SK-N-SH (cell line): ENCODE measurements at regions not wholly inside any gene's neighbourhood (a gene's known extent, or its start where the extent isn't known, plus 50 kb on each side); places are given as distances from the start of the nearest gene placed in this dataset.

Experiments
- CTCF ChIA-PET: fragments of 300-600, 350-600 bp; formaldehyde crosslinking; extraction: SDS; loops from one replicate; lab custom pipeline; 2021; lab: Yijun Ruan, JAX
- POLR2A ChIA-PET: fragments of 350-600 bp; sonication (Branson Sonifier 250); formaldehyde crosslinking; extraction: SDS; loops from one replicate; lab custom pipeline; 2020; ENCODE audit warnings: antibody characterized with exemption, inconsistent platforms; lab: Yijun Ruan, JAX
- DNase-seq: peaks from one replicate; pipeline ENCODE4 v3.0.0; 2012
- H2AFZ ChIP-seq: fragments of 200-600 bp; sonication (generic); 2 replicates; pipeline ENCODE4 v1.8.1; 2016; ENCODE audit warnings: antibody characterized with exemption, mild to moderate bottlenecking, low read depth
- H3F3A ChIP-seq: fragments of 200-600 bp; sonication (generic); replicated peaks from 2 replicates; pipeline ENCODE3; 2016; ENCODE audit warnings: antibody characterized with exemption, mild to moderate bottlenecking; ENCODE audit not compliant: insufficient read depth
- H3K27ac ChIP-seq, 2 experiments: fragments of 200-500 bp in 1 of 2; fragments of 200-600 bp in 1 of 2; sonication (Bioruptor generic) in 1 of 2; sonication (generic), shearing (Covaris generic) in 1 of 2; 2 replicates each; pipeline versions ENCODE4 v1.5.1 to v1.6.1; 2014 to 2016; ENCODE audit warnings: low read depth in 2 of 2, inconsistent platforms in 1 of 2, low read length in 1 of 2, mild to moderate bottlenecking in 1 of 2, mixed read lengths in 1 of 2
- H3K27me3 ChIP-seq: fragments of 200-600 bp; sonication (generic), shearing (Covaris generic); 2 replicates; pipeline ENCODE4 v1.6.1; 2016; ENCODE audit warnings: mixed run types; ENCODE audit not compliant: insufficient read depth
- H3K36me3 ChIP-seq, 2 experiments: fragments of 200-500 bp in 1 of 2; fragments of 200-600 bp in 1 of 2; sonication (Bioruptor generic) in 1 of 2; sonication (generic) in 1 of 2; replicated peaks in 1 of 2; 2 replicates each; pipeline versions ENCODE3 to v1.5.1; 2014 to 2016; ENCODE audit warnings: low read length in 1 of 2, mild to moderate bottlenecking in 1 of 2; ENCODE audit not compliant: insufficient read depth in 2 of 2, control insufficient read depth in 1 of 2
- H3K4me1 ChIP-seq, 2 experiments: fragments of 200-500 bp in 1 of 2; fragments of 200-600 bp in 1 of 2; sonication (Bioruptor generic) in 1 of 2; sonication (generic), shearing (Covaris generic) in 1 of 2; 2 replicates each; pipeline versions ENCODE4 v1.5.1 to v1.6.1; 2014 to 2016; ENCODE audit warnings: low read depth in 1 of 2, low read length in 1 of 2, mixed run types in 1 of 2; ENCODE audit not compliant: insufficient read depth in 2 of 2, control insufficient read depth in 1 of 2
- H3K4me2 ChIP-seq: fragments of 200-600 bp; sonication (generic), shearing (Covaris generic); 2 replicates; pipeline ENCODE4 v1.6.1; 2017; ENCODE audit warnings: mixed run types
- H3K4me3 ChIP-seq, 2 experiments: fragments of 200-500 bp in 1 of 2; fragments of 200-600 bp in 1 of 2; sonication (Bioruptor generic) in 1 of 2; sonication (generic), shearing (Covaris generic) in 1 of 2; 2 replicates each; pipeline versions ENCODE4 v1.5.1 to v1.8.1; 2014 to 2016; ENCODE audit warnings: low read depth in 2 of 2, inconsistent platforms in 1 of 2, low read length in 1 of 2, mild to moderate bottlenecking in 1 of 2, mixed read lengths in 1 of 2, moderate library complexity in 1 of 2
- H3K79me2 ChIP-seq: fragments of 200-600 bp; sonication (generic); 2 replicates; pipeline ENCODE4 v1.8.1; 2017; ENCODE audit warnings: mild to moderate bottlenecking; ENCODE audit not compliant: insufficient read depth
- H3K9ac ChIP-seq: fragments of 200-600 bp; sonication (generic); 2 replicates; pipeline ENCODE4 v1.6.1; 2017; ENCODE audit warnings: mixed run types
- H3K9me2 ChIP-seq: fragments of 200-600 bp; sonication (generic); 2 replicates; pipeline ENCODE4 v1.6.1; 2017; ENCODE audit warnings: mixed run types
- H3K9me3 ChIP-seq: fragments of 200-600 bp; sonication (generic); 2 replicates; pipeline ENCODE4 v1.6.1; 2017; ENCODE audit warnings: mixed run types, mild to moderate bottlenecking, moderate library complexity
- H4K20me1 ChIP-seq: fragments of 200-600 bp; sonication (generic); 2 replicates; pipeline ENCODE4 v1.6.1; 2017; ENCODE audit warnings: mild to moderate bottlenecking, mixed run types; ENCODE audit not compliant: insufficient read depth
- CHD2 ChIP-seq: fragments of 150-350 bp; IDR thresholded peaks from 2 replicates; pipeline ENCODE4 v1.6.1; 2018; ENCODE audit warnings: low read length; ENCODE audit not compliant: partially characterized antibody
- EP300 ChIP-seq, 2 experiments: IDR thresholded peaks; 2 replicates each; pipeline versions ENCODE4 v1.4.0 to v1.6.1; 2012; ENCODE audit warnings: borderline replicate concordance in 1 of 2, low read depth in 1 of 2, low read length in 1 of 2
- GABPA ChIP-seq: IDR thresholded peaks from 2 replicates; pipeline ENCODE4 v1.4.0; 2012; ENCODE audit warnings: low read depth, mild to moderate bottlenecking
- GATA2 ChIP-seq: sonication (generic); formaldehyde crosslinking; IDR thresholded peaks from 2 replicates; pipeline ENCODE4 v1.5.0; 2020; ENCODE audit warnings: mild to moderate bottlenecking, missing genetic modification reagents
- IRF3 ChIP-seq: fragments of 150-350 bp; IDR thresholded peaks from 2 replicates; pipeline ENCODE4 v1.6.1; 2016; ENCODE audit warnings: mild to moderate bottlenecking, low read depth, low read length
- NFIC ChIP-seq: IDR thresholded peaks from 2 replicates; pipeline ENCODE4 v1.4.0; 2012; ENCODE audit warnings: borderline replicate concordance
- RAD21 ChIP-seq: IDR thresholded peaks from 2 replicates; pipeline ENCODE4 v1.6.1; 2012; ENCODE audit warnings: mild to moderate bottlenecking, low read length
- RCOR1 ChIP-seq: fragments of 150-350 bp; IDR thresholded peaks from 2 replicates; pipeline ENCODE4 v1.6.1; 2017; ENCODE audit warnings: antibody characterized with exemption, low read length
- WGBS: methylation state at CpG from one replicate; pipeline ENCODE4 v1.1.6; 2017; ENCODE audit warnings: low lambda C conversion rate; 5-methylcytosine and 5-hydroxymethylcytosine counted together
- TF ChIP-seq, protein P1 (sequence below): fragments of 200-600 bp; sonication (generic); IDR thresholded peaks from 2 replicates; pipeline ENCODE4 v1.6.1; 2017; ENCODE audit warnings: antibody characterized with exemption, mild to moderate bottlenecking, moderate library complexity
- TF ChIP-seq, protein P2 (sequence below): IDR thresholded peaks from 2 replicates; pipeline ENCODE4 v1.6.1; 2012; ENCODE audit warnings: mild to moderate bottlenecking, low read depth, low read length, moderate library complexity
- TF ChIP-seq, protein P3 (sequence below): IDR thresholded peaks from 2 replicates; pipeline ENCODE4; 2012
- TF ChIP-seq, protein P4 (sequence below): fragments of 150-350 bp; IDR thresholded peaks from 2 replicates; pipeline ENCODE4 v1.6.1; 2017; ENCODE audit warnings: antibody characterized with exemption, low read length, low read depth, borderline replicate concordance

- TF ChIP-seq GABPA (no peak), IRF3 (no peak), RCOR1 (no peak), RAD21 (no peak), EP300 (IDR thresholded peaks at IDR 0.05; ENCODE audit: borderline replicate concordance in 1 of 2, low read depth in 1 of 2, low read length in 1 of 2) (no peak), NFIC (no peak), GATA2 (CRISPR knock-in tag) (no peak), CHD2 (no peak)
- TF ChIP-seq, protein P1, sequence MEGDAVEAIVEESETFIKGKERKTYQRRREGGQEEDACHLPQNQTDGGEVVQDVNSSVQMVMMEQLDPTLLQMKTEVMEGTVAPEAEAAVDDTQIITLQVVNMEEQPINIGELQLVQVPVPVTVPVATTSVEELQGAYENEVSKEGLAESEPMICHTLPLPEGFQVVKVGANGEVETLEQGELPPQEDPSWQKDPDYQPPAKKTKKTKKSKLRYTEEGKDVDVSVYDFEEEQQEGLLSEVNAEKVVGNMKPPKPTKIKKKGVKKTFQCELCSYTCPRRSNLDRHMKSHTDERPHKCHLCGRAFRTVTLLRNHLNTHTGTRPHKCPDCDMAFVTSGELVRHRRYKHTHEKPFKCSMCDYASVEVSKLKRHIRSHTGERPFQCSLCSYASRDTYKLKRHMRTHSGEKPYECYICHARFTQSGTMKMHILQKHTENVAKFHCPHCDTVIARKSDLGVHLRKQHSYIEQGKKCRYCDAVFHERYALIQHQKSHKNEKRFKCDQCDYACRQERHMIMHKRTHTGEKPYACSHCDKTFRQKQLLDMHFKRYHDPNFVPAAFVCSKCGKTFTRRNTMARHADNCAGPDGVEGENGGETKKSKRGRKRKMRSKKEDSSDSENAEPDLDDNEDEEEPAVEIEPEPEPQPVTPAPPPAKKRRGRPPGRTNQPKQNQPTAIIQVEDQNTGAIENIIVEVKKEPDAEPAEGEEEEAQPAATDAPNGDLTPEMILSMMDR: no peak
- TF ChIP-seq, protein P2, sequence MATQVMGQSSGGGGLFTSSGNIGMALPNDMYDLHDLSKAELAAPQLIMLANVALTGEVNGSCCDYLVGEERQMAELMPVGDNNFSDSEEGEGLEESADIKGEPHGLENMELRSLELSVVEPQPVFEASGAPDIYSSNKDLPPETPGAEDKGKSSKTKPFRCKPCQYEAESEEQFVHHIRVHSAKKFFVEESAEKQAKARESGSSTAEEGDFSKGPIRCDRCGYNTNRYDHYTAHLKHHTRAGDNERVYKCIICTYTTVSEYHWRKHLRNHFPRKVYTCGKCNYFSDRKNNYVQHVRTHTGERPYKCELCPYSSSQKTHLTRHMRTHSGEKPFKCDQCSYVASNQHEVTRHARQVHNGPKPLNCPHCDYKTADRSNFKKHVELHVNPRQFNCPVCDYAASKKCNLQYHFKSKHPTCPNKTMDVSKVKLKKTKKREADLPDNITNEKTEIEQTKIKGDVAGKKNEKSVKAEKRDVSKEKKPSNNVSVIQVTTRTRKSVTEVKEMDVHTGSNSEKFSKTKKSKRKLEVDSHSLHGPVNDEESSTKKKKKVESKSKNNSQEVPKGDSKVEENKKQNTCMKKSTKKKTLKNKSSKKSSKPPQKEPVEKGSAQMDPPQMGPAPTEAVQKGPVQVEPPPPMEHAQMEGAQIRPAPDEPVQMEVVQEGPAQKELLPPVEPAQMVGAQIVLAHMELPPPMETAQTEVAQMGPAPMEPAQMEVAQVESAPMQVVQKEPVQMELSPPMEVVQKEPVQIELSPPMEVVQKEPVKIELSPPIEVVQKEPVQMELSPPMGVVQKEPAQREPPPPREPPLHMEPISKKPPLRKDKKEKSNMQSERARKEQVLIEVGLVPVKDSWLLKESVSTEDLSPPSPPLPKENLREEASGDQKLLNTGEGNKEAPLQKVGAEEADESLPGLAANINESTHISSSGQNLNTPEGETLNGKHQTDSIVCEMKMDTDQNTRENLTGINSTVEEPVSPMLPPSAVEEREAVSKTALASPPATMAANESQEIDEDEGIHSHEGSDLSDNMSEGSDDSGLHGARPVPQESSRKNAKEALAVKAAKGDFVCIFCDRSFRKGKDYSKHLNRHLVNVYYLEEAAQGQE: no peak
- TF ChIP-seq, protein P3, sequence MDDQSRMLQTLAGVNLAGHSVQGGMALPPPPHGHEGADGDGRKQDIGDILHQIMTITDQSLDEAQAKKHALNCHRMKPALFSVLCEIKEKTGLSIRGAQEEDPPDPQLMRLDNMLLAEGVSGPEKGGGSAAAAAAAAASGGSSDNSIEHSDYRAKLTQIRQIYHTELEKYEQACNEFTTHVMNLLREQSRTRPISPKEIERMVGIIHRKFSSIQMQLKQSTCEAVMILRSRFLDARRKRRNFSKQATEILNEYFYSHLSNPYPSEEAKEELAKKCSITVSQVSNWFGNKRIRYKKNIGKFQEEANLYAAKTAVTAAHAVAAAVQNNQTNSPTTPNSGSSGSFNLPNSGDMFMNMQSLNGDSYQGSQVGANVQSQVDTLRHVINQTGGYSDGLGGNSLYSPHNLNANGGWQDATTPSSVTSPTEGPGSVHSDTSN: no peak
- TF ChIP-seq, protein P4, sequence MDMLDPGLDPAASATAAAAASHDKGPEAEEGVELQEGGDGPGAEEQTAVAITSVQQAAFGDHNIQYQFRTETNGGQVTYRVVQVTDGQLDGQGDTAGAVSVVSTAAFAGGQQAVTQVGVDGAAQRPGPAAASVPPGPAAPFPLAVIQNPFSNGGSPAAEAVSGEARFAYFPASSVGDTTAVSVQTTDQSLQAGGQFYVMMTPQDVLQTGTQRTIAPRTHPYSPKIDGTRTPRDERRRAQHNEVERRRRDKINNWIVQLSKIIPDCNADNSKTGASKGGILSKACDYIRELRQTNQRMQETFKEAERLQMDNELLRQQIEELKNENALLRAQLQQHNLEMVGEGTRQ: no peak
- Histone ChIP-seq H3K79me2 (no peaks in the 10 kb centered on the region), H3K27me3 (no peaks in the 10 kb centered on the region), H3K4me3 (no peak overlapping the region), H3K4me1 (no peaks in the 10 kb centered on the region; a peak in 1 of 4 replicates), H2AFZ (0 out of 2 replicates have a peak overlapping the region, but pooled peaks have one; percentile 5), H3K9ac (no peak overlapping the region), H3K27ac (peak overlapping the region in 1 of 2 experiments; percentile 5; a peak in 1 of 4 replicates), H4K20me1 (no peaks in the 10 kb centered on the region), H3F3A (peaks cover 17% of the 10 kb centered on the region), H3K9me2 (no peaks in the 10 kb centered on the region), H3K4me2 (no peak overlapping the region), H3K36me3 (no peaks in the 10 kb centered on the region), H3K9me3 (no peaks in the 10 kb centered on the region)
- POLR2A ChIA-PET: no interaction called here
- no peak for DNase-seq
- 38% methylated on average over 3 of the region's 3 CpGs for WGBS
- CTCF ChIA-PET: interaction anchor here (1.0 kb wide), 1 partner anchor 11 kb away, joined by 3 read pairs; no protein-coding TSS in a partner anchor
Observed at GRCh38 chr3:154898443-154898842, 181.7 kb upstream of the MME start.
